OCI-LY7 (cell line): ENCODE measurements at regions not wholly inside any gene's neighbourhood (a gene's known extent, or its start where the extent isn't known, plus 50 kb on each side); places are given as distances from the start of the nearest gene placed in this dataset.
"Not testable (repeated sequence)": the region's sequence is repeated elsewhere in the genome, so short reads cannot be mapped to it uniquely, and the experiment has no call there.

Experiments
- CTCF ChIP-seq: fragments of 200-600 bp; sonication (generic); conservative IDR thresholded peaks from 2 replicates; pipeline ENCODE4 v1.5.1; 2014; ENCODE audit warnings: mild to moderate bottlenecking, antibody characterized with exemption, low read length, moderate library complexity, mixed read lengths
- EZH2phosphoT487 ChIP-seq: fragments of 200-600 bp; sonication (generic); IDR thresholded peaks from 2 replicates; pipeline ENCODE4 v1.6.1; 2018; ENCODE audit warnings: low read depth, borderline replicate concordance, mild to moderate bottlenecking, mixed run types, antibody characterized with exemption, low read length, moderate library complexity, mixed read lengths

- 0 out of 2 replicates have a peak, but pooled peaks have one; percentile 21 for TF ChIP-seq CTCF
- not testable (repeated sequence) for TF ChIP-seq EZH2phosphoT487
Observed at GRCh38 chr7:111644595-111644994, 82.3 kb upstream of the IMMP2L start.
